ENCODE measurements at regions not wholly inside any gene's neighbourhood (a gene's known extent, or its start where the extent isn't known, plus 50 kb on each side); places are given as distances from the start of the nearest gene placed in this dataset.
"Not testable (repeated sequence)": the region's sequence is repeated elsewhere in the genome, so short reads cannot be mapped to it uniquely, and the experiment has no call there.

DNA sequence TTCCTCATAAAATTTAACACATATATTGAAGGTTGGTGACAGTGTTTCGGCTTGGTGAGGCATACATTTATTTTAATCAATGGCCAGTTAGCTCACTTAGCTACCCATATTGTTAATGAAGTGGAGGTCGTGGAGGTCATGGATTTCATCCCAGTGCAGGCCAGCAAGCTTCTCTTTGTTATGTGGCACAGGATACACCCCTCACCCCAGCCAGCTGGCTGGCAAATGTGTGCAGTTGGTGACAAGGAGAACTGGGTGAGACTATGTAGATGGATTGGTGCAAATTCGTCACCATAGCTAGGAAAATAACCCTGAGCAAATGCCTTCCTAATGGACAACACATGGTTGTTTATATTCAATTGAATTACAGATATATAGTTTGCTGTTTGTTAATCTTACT lies 50.5 kb upstream of the FOXP2 start:
- no peak for TF ChIP-seq POLR2AphosphoS5 (IDR thresholded peaks at IDR 0.05; ENCODE audit: low read depth, low read length)
- no peak for TF ChIP-seq POLR2A (IDR thresholded peaks at IDR 0.05; ENCODE audit: low read depth, low read length)
- no peak for TF ChIP-seq TAF1 (IDR thresholded peaks at IDR 0.05; ENCODE audit: borderline replicate concordance, low read depth, low read length)
- FAIRE-seq (no peak), DNase-seq (ENCODE audit: insufficient read length) (no peak)

DNA sequence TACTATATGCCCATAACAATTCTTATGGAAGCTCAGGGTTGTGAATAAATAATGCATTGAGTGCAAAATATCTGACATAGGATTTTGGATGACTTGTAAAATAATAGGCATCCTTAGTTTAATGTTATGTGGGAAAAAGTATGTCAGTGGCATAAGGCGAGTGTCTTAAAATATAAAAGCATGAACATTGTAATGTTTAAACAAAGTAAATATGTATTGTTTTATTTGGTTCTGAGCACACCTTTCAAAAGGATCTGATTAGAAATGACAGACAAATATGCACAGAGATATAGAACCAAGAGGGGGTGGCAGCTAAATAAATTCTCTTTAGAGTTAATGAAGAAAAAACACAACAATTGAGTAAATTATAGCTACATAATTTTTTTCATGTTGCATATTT lies 51.3 kb upstream of the FOXP2 start:
- no peak for FAIRE-seq
- DNase-seq (ENCODE audit: insufficient read length), result no peak
- TF ChIP-seq POLR2A (IDR thresholded peaks at IDR 0.05; ENCODE audit: low read depth, low read length), result no peak
- TF ChIP-seq TAF1 (IDR thresholded peaks at IDR 0.05; ENCODE audit: borderline replicate concordance, low read depth, low read length), result no peak
- TF ChIP-seq POLR2AphosphoS5 (IDR thresholded peaks at IDR 0.05; ENCODE audit: low read depth, low read length), result no peak

DNA sequence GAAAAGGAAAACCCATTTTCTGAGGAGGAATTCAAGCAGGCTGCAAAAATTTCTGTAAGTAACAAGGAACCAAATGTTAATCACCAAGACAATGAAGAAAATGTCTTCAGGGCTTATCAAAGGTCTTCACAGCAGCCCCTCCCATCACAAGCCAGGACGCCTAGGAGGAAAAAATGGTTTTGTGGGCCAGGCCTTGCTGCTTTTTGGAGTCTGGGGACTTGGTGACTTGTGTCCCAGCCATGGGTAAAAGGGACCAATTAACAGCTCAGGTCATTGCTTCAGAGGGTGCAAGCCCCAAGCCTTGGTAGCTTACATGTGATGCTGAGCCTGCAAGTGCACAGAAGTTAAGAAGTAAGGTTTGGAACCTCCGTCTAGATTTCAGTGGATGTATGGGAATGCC lies 55.7 kb upstream of the FOXP2 start:
- no peak for TF ChIP-seq POLR2A (IDR thresholded peaks at IDR 0.05; ENCODE audit: low read depth, low read length)
- no peak for TF ChIP-seq POLR2AphosphoS5 (IDR thresholded peaks at IDR 0.05; ENCODE audit: low read depth, low read length)
- TF ChIP-seq TAF1 (IDR thresholded peaks at IDR 0.05; ENCODE audit: borderline replicate concordance, low read depth, low read length), result no peak
- DNase-seq (ENCODE audit: insufficient read length), result no peak
- no peak for FAIRE-seq

DNA sequence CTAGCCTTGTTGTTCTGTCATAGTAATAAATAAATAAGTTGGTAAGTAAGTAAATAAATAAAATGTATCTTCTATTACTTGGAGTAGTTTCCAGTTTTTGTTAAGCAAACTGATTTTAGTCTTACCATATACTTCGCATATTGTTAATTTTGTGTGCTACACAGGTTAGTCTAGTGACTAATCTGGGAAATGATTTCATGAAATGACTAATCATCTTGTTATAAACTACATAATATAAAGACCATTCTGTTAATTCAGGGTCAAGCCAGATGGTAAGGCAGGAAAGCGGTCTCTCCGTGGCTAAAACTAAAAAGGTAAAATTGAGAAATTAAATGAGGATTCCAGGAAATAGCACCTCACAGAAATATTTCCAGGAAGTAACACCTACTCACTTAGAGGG lies 58.5 kb upstream of the FOXP2 start:
- FAIRE-seq (no peak), DNase-seq (ENCODE audit: insufficient read length) (no peak)
- TF ChIP-seq POLR2A (IDR thresholded peaks at IDR 0.05; ENCODE audit: low read depth, low read length) (no peak), POLR2AphosphoS5 (IDR thresholded peaks at IDR 0.05; ENCODE audit: low read depth, low read length) (no peak), TAF1 (IDR thresholded peaks at IDR 0.05; ENCODE audit: borderline replicate concordance, low read depth, low read length) (no peak)

DNA sequence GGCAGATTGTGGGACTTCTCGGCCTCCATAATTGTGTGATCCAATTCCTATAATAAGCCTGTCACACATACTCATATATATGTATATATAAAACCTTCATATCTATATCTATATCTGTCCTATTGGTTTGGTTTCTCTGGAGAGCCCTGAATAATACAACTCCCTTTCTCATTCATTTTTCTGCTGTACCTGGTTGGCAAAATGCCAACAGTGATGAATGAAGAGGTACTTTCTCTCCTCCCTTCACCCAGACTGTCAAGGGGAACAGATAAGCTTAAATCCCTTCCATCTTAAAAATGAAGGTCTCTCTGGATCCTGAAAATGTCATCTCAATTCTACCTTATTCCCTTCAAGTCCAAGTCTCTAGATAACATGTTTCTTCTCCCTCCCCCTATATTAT lies 60.3 kb upstream of the FOXP2 start:
- no peak for FAIRE-seq
- no peak for DNase-seq (ENCODE audit: insufficient read length)
- TF ChIP-seq POLR2A (IDR thresholded peaks at IDR 0.05; ENCODE audit: low read depth, low read length) (no peak), TAF1 (IDR thresholded peaks at IDR 0.05; ENCODE audit: borderline replicate concordance, low read depth, low read length) (no peak), POLR2AphosphoS5 (IDR thresholded peaks at IDR 0.05; ENCODE audit: low read depth, low read length) (no peak)

DNA sequence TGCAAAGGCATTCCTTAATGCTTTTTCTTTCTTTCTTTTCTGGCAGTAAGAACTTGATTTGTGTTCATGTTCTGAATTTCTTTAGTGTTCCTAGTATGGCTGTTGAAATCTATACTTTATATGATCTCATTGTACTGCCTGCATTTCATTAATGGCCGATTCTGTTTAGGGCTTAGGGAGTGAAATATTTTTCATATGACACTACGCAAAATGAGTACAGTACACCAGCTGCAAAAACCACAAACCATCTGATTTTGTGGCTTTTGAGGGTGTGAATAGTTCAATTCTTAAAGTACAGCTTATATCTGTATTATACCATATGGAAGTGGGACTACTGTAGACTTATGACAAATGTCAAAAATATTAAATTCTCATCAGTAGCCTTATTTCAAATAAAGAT lies 69.1 kb upstream of the FOXP2 start:
- no peak for DNase-seq (ENCODE audit: insufficient read length)
- TF ChIP-seq POLR2A (IDR thresholded peaks at IDR 0.05; ENCODE audit: low read depth, low read length) (no peak), POLR2AphosphoS5 (IDR thresholded peaks at IDR 0.05; ENCODE audit: low read depth, low read length) (no peak), TAF1 (IDR thresholded peaks at IDR 0.05; ENCODE audit: borderline replicate concordance, low read depth, low read length) (no peak)
- FAIRE-seq, result no peak

DNA sequence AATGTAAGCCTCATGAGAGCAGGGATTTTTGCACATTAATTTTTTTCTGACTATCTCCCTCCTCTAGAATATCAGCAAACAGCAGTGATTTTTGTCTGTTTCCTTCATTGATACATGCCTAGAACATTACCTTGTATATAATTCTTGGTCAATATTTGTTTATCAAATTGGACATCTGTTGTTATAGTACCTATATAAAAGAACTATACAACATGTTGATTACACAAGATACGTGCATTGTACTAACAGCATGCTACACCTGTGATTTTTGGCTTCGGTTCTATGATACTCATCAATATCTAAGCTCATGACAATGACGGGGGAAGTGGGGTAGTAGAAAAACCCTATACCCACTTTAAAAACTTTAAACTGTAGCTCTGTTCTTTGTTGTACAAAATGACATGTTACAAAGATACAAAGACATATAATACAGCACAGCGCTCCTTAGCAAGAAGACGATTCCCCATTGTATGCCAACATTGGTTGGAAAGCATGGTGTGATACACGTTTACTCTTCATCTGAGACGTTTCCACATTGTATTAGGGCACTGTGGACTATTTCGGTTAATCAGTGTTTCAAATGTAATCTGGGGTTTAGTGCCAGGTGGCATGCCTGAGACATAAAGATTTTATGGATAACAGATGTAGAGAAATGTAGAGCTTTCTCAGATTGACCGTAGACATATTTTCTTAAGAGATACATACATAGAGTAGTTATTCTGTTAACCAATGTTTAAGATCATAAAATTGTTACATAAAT lies 70.5 kb upstream of the FOXP2 start:
- DNase-seq (ENCODE audit: insufficient read length), result no peak
- FAIRE-seq, result no peak
- TF ChIP-seq POLR2A (IDR thresholded peaks at IDR 0.05; ENCODE audit: low read depth, low read length) (no peak), TAF1 (IDR thresholded peaks at IDR 0.05; ENCODE audit: borderline replicate concordance, low read depth, low read length) (no peak), POLR2AphosphoS5 (IDR thresholded peaks at IDR 0.05; ENCODE audit: low read depth, low read length) (no peak)

DNA sequence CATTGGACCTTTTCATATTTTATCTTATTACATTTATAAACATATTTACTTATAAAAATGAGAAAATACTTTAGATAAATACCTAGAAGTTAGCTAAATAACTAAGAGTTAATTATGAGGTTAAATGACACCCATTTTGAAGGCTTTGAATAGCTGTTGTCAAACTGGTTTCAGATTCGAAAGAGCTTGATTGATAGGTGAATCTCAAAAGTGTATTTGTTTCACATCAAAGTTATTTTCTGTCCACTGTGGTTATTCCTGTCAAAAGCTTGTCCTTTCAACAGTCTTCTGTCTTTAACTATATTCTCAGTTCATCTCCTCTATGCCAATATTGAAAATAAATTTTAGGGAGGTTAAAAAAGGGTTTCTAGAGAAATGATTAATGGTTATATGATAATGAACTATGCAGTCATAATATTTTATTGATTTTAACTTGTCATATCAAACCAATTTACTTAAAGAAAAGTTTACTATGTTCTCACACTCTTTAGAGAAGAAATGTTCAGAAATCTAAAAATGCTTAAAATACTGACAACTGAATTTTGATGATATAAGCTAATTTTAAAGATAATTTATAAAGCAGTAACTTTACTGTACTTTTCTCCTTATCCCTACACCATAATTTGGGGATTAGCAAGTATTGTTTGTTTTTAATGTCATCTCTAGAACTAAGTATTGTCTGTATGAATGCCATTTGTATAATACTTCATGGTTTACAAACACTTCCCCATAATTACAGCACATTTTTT lies 72.0 kb upstream of the FOXP2 start:
- no peak for FAIRE-seq
- TF ChIP-seq POLR2AphosphoS5 (IDR thresholded peaks at IDR 0.05; ENCODE audit: low read depth, low read length) (no peak), POLR2A (IDR thresholded peaks at IDR 0.05; ENCODE audit: low read depth, low read length) (no peak), TAF1 (IDR thresholded peaks at IDR 0.05; ENCODE audit: borderline replicate concordance, low read depth, low read length) (no peak)
- DNase-seq (ENCODE audit: insufficient read length), result no peak

DNA sequence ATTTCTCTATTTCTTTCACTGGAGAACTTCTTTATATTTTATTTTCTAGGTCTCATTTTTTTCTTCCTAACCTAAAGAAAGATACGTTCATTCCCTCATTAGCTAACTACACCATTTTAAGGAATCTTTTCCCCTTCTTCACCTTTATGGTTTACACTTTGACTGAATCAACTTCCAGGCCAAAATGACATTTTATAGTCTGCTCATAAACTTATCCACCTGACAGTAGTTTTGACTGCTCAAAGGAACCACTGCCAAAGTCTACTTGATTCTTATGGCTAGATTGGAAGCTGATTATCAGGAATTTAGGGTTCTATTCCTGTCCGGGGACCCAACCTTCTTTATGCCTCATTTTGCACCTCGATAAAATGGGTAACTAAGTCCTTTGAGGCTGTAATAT lies 73.0 kb upstream of the FOXP2 start:
- TF ChIP-seq TAF1 (IDR thresholded peaks at IDR 0.05; ENCODE audit: borderline replicate concordance, low read depth, low read length), result no peak
- TF ChIP-seq POLR2A (IDR thresholded peaks at IDR 0.05; ENCODE audit: low read depth, low read length), result no peak
- no peak for TF ChIP-seq POLR2AphosphoS5 (IDR thresholded peaks at IDR 0.05; ENCODE audit: low read depth, low read length)
- FAIRE-seq, result no peak
- DNase-seq (ENCODE audit: insufficient read length), result no peak

DNA sequence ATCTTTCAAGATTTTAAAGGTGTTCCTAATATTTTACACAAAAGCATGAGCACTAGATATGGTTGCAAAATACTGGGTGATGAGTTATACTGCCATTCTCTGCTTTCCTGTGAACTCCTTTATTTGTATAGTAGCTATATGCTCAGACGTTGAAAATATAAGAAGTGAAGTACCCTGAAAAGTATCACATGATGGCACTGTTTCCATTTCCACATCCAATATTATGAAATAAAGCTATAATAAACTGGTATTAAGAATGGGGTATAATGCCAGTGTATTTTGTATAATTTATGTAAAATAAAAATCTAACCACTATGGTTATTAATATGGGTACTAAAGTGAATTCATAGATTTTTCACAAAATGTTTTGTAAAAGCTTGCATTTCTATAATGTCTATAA lies 79.6 kb upstream of the FOXP2 start:
- DNase-seq (ENCODE audit: insufficient read length) (no peak), FAIRE-seq (no peak)
- no peak for TF ChIP-seq POLR2AphosphoS5 (IDR thresholded peaks at IDR 0.05; ENCODE audit: low read depth, low read length)
- no peak for TF ChIP-seq TAF1 (IDR thresholded peaks at IDR 0.05; ENCODE audit: borderline replicate concordance, low read depth, low read length)
- no peak for TF ChIP-seq POLR2A (IDR thresholded peaks at IDR 0.05; ENCODE audit: low read depth, low read length)

DNA sequence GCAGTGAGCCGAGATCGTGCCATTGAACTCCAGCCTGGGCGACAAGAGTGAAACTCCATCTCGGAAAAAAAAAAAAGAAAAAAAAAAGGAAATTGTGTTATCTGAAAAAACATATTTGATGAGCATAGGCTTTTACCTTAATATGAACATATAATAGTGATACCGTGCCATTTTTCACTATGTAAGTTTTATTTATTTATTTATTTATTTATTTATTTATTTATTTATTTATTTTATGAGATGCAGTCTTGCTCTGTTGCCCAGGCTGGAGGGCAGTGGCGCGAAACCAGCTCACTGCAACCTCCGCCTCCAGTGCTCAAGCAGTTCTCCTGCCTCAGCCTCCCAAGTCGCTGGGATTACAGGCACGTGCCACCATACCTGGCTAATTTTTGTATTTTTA lies 85.2 kb upstream of the FOXP2 start:
- DNase-seq (ENCODE audit: insufficient read length); FAIRE-seq: not testable (repeated sequence)

DNA sequence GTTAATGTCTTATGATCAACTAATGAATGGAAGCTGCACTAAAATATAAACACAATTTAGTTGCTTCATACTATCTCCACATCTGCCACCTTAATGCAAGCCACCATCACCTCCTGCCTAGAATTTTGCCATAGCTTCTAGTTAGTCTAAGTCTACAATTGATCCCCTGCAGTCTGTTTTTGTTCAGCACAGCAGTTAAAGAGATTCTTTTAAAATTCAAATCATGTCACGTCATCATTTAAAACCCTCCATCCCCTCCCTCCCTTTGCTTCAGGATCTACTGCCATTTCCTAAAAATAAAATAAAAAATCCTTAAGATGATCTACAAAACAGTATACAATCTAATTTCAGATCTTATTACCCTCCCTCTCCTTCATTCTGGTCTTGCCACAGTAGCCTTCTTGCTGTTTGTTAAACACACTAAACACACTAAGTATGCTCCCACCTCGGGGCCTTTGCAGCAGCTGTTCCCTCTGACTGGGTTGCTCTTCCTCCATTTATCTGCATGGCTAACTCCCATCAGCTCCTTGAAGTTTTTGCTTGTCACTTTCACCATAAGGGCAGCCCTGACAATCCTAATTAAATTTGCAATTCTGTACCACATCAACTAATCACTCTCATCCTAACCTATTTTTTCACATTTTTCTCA lies 97.0 kb upstream of the FOXP2 start:
- TF ChIP-seq POLR2AphosphoS5 (IDR thresholded peaks at IDR 0.05; ENCODE audit: low read depth, low read length) (no peak), POLR2A (IDR thresholded peaks at IDR 0.05; ENCODE audit: low read depth, low read length) (no peak), TAF1 (IDR thresholded peaks at IDR 0.05; ENCODE audit: borderline replicate concordance, low read depth, low read length) (no peak)
- no peak for DNase-seq (ENCODE audit: insufficient read length)
- FAIRE-seq, result no peak
